ENCODE measurements at regions not wholly inside any gene's neighbourhood (a gene's known extent, or its start where the extent isn't known, plus 50 kb on each side); places are given as distances from the start of the nearest gene placed in this dataset.

DNA sequence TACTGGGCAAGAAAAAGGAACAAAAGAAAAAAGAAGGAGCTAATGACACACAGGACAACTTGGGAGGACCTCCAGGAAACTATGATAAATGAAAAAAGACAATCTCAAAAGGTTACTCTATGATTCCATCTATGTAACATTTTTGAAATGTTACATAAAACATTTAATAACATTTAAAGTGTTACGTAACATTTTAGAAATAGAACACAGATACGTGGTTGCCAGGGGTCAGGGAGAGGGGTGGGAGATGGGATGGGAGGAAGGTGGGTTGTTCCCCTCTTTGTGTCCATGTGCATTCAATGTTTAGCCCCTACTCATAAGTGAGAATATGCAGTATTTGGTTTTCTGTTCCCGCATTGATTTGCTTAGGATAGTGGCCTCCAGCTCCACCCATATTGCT is 116.6 kb downstream of the C16orf95 start:
- Histone ChIP-seq H3K27me3 (ENCODE audit: low read depth) (no peaks in the 10 kb centered on the region), H3K36me3 (no peaks in the 10 kb centered on the region), H3K27ac (no peak overlapping the region), H3K9me3 (no peaks in the 10 kb centered on the region), H3K4me3 (no peak overlapping the region), H3K4me1 (peaks cover 7% of the 10 kb centered on the region)
- intact Hi-C loops (cut with DNase I) = no loop called here
- TF ChIP-seq, protein P1, sequence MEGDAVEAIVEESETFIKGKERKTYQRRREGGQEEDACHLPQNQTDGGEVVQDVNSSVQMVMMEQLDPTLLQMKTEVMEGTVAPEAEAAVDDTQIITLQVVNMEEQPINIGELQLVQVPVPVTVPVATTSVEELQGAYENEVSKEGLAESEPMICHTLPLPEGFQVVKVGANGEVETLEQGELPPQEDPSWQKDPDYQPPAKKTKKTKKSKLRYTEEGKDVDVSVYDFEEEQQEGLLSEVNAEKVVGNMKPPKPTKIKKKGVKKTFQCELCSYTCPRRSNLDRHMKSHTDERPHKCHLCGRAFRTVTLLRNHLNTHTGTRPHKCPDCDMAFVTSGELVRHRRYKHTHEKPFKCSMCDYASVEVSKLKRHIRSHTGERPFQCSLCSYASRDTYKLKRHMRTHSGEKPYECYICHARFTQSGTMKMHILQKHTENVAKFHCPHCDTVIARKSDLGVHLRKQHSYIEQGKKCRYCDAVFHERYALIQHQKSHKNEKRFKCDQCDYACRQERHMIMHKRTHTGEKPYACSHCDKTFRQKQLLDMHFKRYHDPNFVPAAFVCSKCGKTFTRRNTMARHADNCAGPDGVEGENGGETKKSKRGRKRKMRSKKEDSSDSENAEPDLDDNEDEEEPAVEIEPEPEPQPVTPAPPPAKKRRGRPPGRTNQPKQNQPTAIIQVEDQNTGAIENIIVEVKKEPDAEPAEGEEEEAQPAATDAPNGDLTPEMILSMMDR (IDR thresholded peaks at IDR 0.05) = no peak
- DNase-seq (no peak), ATAC-seq (no peak)

GRCh38 chr16:87201052-87201451 is 116.1 kb downstream of the C16orf95 start:
- ATAC-seq (peak; percentile 39 to 42), DNase-seq (no peak)
- TF ChIP-seq, protein P1 (IDR thresholded peaks at IDR 0.05) = no peak
- no peaks in the 10 kb centered on the region for H3K36me3 ChIP-seq
- no peak overlapping the region for H3K4me3 ChIP-seq
- intact Hi-C loops (cut with DNase I) = no loop called here
- H3K4me1 ChIP-seq = peaks cover 7% of the 10 kb centered on the region
- H3K9me3 ChIP-seq = no peaks in the 10 kb centered on the region
- H3K27me3 ChIP-seq (ENCODE audit: low read depth) = no peaks in the 10 kb centered on the region
- H3K27ac ChIP-seq = no peak overlapping the region

GRCh38 chr16:87201790-87202189 is 115.4 kb downstream of the C16orf95 start:
- H3K36me3 ChIP-seq = no peaks in the 10 kb centered on the region
- intact Hi-C loops (cut with DNase I) = no loop called here
- ATAC-seq (no peak), DNase-seq (no peak)
- no peaks in the 10 kb centered on the region for H3K9me3 ChIP-seq
- TF ChIP-seq, protein P1 (IDR thresholded peaks at IDR 0.05) = no peak
- H3K4me1 ChIP-seq = peaks cover 7% of the 10 kb centered on the region
- no peak overlapping the region for H3K27ac ChIP-seq
- no peaks in the 10 kb centered on the region for H3K27me3 ChIP-seq (ENCODE audit: low read depth)
- H3K4me3 ChIP-seq = no peak overlapping the region

DNA sequence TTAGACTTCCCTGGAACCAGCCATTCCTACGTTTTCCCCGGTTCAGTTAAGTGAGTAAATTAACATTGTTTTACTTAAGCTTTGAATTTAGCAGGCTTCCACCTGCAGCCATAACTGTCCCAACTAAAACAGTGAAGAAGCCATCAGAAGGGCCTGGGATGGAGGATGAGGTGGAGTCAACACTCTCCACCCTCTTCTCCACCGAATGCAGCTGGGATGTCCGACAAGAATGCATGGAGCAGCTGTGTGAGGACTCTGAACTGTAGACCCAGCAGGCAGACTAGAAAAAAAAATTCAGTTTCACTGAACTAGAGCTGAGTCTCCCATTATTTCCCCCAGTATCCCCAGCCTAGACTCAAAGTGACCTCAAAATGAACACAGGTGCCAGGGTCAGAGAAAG is 114.8 kb downstream of the C16orf95 start:
- ATAC-seq (no peak), DNase-seq (no peak)
- Histone ChIP-seq H3K36me3 (no peaks in the 10 kb centered on the region), H3K9me3 (no peaks in the 10 kb centered on the region), H3K4me1 (peaks cover 7% of the 10 kb centered on the region), H3K4me3 (no peak overlapping the region), H3K27me3 (ENCODE audit: low read depth) (no peaks in the 10 kb centered on the region), H3K27ac (no peak overlapping the region)
- TF ChIP-seq, protein P1 (IDR thresholded peaks at IDR 0.05) = no peak
- intact Hi-C loops (cut with DNase I) = no loop called here

DNA sequence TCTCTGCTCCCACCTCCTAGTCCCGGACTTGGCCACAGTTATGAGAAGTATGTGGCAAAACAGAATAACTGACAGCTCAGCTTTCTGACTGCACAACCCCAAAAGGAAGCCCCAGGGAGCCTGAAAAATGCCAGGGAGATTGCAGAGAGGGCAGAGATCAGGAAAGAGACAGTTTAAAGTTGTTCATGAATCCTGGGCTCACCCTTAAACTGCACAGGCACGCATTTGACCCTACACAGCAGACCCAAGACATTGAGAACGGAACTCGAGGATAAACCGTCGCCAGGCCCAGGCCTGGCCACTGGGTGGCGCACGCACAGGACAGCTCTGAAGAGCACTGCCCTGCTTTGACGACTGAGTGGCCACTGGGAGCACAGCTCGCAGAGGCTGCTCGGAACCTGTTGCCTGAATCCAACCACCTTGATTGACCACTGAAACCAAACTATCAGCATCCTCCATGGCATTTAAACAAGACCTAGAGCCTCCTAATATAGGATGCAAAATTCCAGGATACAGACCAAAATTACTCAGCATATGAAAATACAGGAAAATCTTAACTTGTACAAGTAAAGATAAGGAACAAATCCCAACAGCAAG is 114.0 kb downstream of the C16orf95 start:
- intact Hi-C loops (cut with DNase I) = no loop called here
- Histone ChIP-seq H3K4me1 (peaks cover 7% of the 10 kb centered on the region), H3K27ac (no peak overlapping the region), H3K9me3 (no peaks in the 10 kb centered on the region), H3K4me3 (no peak overlapping the region), H3K36me3 (no peaks in the 10 kb centered on the region), H3K27me3 (ENCODE audit: low read depth) (no peaks in the 10 kb centered on the region)
- TF ChIP-seq, protein P1 (IDR thresholded peaks at IDR 0.05) = peak; percentile 85
- peak; percentile 77 for DNase-seq
- ATAC-seq = peak; percentile 69 to 91
